ENCODE measurements at regions not wholly inside any gene's neighbourhood (a gene's known extent, or its start where the extent isn't known, plus 50 kb on each side); places are given as distances from the start of the nearest gene placed in this dataset.

DNA sequence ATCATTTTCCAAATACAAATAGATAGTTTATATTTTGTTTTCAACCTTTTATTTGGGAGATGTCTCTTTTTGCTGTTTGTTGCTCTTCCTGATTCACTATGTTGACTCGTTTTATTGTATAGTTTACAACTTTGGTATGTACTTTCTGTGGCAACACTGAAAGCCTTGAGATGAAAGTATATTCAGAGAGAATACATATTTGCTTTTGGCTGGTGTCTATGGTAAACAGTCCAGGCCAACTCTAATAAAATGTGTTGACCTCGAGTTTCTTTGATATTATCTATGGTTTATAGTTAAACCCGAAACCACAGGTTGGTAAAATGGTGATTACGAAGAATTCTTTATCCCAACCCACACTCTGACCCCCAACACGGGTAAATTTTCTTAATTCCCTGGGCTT is 919.6 kb upstream of the MAP3K7 start:
- TF ChIP-seq, protein P1, sequence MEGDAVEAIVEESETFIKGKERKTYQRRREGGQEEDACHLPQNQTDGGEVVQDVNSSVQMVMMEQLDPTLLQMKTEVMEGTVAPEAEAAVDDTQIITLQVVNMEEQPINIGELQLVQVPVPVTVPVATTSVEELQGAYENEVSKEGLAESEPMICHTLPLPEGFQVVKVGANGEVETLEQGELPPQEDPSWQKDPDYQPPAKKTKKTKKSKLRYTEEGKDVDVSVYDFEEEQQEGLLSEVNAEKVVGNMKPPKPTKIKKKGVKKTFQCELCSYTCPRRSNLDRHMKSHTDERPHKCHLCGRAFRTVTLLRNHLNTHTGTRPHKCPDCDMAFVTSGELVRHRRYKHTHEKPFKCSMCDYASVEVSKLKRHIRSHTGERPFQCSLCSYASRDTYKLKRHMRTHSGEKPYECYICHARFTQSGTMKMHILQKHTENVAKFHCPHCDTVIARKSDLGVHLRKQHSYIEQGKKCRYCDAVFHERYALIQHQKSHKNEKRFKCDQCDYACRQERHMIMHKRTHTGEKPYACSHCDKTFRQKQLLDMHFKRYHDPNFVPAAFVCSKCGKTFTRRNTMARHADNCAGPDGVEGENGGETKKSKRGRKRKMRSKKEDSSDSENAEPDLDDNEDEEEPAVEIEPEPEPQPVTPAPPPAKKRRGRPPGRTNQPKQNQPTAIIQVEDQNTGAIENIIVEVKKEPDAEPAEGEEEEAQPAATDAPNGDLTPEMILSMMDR (IDR thresholded peaks at IDR 0.05): no peak
- TF ChIP-seq POLR2A (IDR thresholded peaks at IDR 0.05): no peak
- TF ChIP-seq POLR2AphosphoS5 (IDR thresholded peaks at IDR 0.05): no peak

Measured in upper lobe of left lung (tissue), 4 donors.